Urinary bladder (tissue), 3 donors: ENCODE measurements at regions not wholly inside any gene's neighbourhood (a gene's known extent, or its start where the extent isn't known, plus 50 kb on each side); places are given as distances from the start of the nearest gene placed in this dataset.

Source experiments
- DNase-seq: peaks from one replicate; pipeline ENCODE4 v3.0.0-alpha.2; 2015; ENCODE audit errors: extremely low spot score
- H3K27ac ChIP-seq: one replicate; pipeline ENCODE4 v1.5.1; 2013; ENCODE audit warnings: low read depth, mild to moderate bottlenecking, moderate library complexity
- H3K36me3 ChIP-seq: one replicate; pipeline ENCODE4 v1.6.1; 2013; ENCODE audit warnings: mild to moderate bottlenecking, moderate library complexity; ENCODE audit not compliant: insufficient read depth
- H3K4me1 ChIP-seq: one replicate; pipeline ENCODE4 v1.6.1; 2013; ENCODE audit warnings: mild to moderate bottlenecking, moderate library complexity; ENCODE audit not compliant: insufficient read depth
- H3K4me3 ChIP-seq: one replicate; pipeline ENCODE4 v1.5.1; 2013; ENCODE audit warnings: low read depth, low read length
- WGBS: extraction: QIAGEN DNeasy Blood & Tissue Kit; methylation state at CpG from one replicate; pipeline ENCODE4 v1.1.7; 2013; 5-methylcytosine and 5-hydroxymethylcytosine counted together
- donor health status: healthy with polysubstance abuse.
- donor health status: healthy.

GRCh38 chr14:24744641-24745040 is 110.7 kb upstream of the GZMB start:
- Histone ChIP-seq H3K4me3 (no peak overlapping the region), H3K27ac (no peak overlapping the region), H3K4me1 (no peaks in the 10 kb centered on the region), H3K36me3 (no peaks in the 10 kb centered on the region)
- DNase-seq, result no peak
- 74% methylated on average over 2 of the region's 2 CpGs for WGBS

GRCh38 chr14:24741871-24742270 is 107.9 kb upstream of the GZMB start:
- no peak for DNase-seq
- 74% methylated on average over 2 of the region's 2 CpGs for WGBS
- Histone ChIP-seq H3K27ac (no peak overlapping the region), H3K4me1 (no peaks in the 10 kb centered on the region), H3K4me3 (no peak overlapping the region), H3K36me3 (no peaks in the 10 kb centered on the region)

GRCh38 chr14:24735984-24736630 is 102.1 kb upstream of the GZMB start:
- 0% methylated on average over 1 of the region's 1 CpG for WGBS
- Histone ChIP-seq H3K27ac (no peak overlapping the region), H3K4me3 (no peak overlapping the region), H3K4me1 (no peaks in the 10 kb centered on the region), H3K36me3 (no peaks in the 10 kb centered on the region)
- DNase-seq, result no peak

DNA sequence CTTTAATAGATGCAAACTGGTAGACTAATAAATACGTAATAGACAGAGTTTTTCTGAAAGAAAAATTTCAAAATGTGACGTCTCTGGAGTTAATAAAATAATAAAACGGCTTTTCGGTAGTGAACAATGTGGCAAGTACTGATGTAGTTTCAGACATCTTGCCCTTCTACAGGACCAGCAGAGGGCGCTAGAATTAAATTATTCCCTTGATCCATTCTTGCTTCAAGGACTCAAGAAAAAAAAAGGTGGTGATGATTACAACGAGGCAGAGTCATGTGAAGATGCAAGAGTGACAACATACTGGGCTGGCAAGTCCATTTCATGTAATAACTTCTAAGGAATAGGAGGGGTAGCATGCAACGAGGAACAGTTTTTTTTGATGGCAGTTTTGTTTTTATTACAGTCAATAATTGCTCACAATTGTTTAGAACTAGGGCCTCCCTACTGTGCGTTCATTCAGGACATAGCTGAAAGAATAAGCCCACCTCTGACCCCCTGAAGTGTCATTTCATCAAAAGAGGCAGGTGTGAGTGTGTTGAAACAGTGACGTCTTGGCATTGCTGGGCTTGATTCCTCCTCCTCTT is 101.0 kb upstream of the GZMB start:
- no peak overlapping the region for H3K27ac ChIP-seq
- 35% methylated on average over 9 of the region's 9 CpGs for WGBS
- H3K36me3 ChIP-seq, result no peaks in the 10 kb centered on the region
- H3K4me3 ChIP-seq, result no peak overlapping the region
- H3K4me1 ChIP-seq, result no peaks in the 10 kb centered on the region
- DNase-seq, result peak; percentile 25

DNA sequence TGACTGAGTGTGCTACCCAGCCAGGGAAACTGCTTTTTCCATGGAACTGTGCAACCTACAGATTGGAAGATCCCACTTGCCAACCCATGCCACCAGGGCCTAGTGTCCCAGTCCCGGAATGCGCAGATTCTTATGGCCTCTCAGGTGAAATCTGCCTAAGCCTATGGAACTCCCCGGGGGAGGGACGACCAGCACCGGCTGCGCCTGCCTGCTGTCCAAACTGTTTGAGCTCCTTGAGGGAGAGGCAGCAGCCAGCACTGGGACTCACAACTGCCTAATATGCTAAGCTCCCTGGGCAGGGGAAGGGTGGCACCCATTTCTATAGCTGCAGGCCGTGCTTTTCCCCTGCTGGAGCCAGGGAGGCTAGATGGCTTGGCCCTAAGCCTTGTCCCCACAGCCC is 92.5 kb upstream of the GZMB start:
- no peak for DNase-seq
- H3K36me3 ChIP-seq, result no peaks in the 10 kb centered on the region
- WGBS, result 85% methylated on average over 7 of the region's 7 CpGs
- H3K27ac ChIP-seq, result no peak overlapping the region
- H3K4me3 ChIP-seq, result no peak overlapping the region
- H3K4me1 ChIP-seq, result no peaks in the 10 kb centered on the region

DNA sequence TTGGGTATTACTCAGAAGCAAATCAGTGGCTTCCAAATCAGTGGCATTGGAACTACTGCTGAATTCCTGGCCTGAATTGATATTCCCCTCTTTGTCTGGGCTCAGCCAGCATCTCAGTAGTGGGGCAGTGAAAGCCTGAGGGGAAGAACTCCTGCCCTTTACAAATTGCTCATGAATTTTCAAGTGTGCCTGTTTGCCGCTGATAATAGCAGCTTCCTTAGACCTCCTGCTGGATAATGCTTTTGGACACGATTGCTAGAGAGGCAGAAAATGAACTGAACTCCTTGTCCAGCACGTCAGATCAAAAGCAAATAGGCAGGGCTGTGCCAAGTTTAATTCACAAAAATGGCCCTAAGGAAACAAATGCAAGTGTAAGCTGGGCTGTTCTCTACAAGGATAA is 91.3 kb upstream of the GZMB start:
- Histone ChIP-seq H3K36me3 (no peaks in the 10 kb centered on the region), H3K4me1 (no peaks in the 10 kb centered on the region), H3K27ac (no peak overlapping the region), H3K4me3 (no peak overlapping the region)
- DNase-seq, result no peak
- WGBS, result 56% methylated on average over 3 of the region's 3 CpGs

DNA sequence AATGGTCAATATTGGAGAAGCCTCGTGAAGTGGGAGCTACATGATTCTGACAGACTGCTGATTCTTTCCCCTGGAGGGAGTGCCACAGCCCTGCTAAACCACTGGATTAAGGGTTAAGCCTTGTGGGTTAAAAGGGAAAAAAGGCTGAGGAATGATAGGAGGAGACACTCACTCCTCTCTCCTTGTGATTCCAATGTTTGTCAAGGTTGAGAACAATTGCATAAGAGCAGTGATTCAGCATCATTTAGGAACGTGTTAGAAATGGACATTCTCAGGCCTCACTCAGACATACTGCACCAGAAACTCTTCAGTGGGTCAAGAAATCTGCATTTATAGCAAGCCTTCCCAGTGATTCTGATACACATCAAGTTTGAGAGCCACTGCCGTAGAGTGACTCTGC is 87.8 kb upstream of the GZMB start:
- WGBS, result 68% methylated on average over 3 of the region's 3 CpGs
- DNase-seq, result no peak

DNA sequence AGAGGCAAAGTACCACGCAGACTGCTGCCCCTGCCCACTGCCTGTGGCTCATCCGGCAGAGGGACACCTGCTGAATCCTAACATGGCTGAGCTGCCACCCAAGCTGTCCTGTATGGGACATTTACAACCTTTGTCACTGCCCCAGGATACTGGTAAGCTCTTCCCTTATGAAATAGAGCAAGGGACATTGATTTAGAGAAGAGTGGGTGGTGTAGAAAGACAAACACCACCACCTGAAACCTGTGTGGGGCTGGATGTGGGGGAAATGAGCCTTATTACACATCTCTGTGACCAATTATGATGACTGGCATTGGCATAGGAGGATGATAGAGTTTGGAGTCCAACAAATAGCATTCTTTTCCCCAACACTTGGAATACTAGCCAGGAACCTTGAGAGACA is 81.2 kb upstream of the GZMB start:
- DNase-seq, result no peak
- no peak overlapping the region for H3K27ac ChIP-seq
- H3K4me3 ChIP-seq, result no peak overlapping the region
- no peaks in the 10 kb centered on the region for H3K4me1 ChIP-seq
- H3K36me3 ChIP-seq, result no peaks in the 10 kb centered on the region
- 95% methylated on average over 2 of the region's 2 CpGs for WGBS

More for the DNA sequence above, 87.8 kb upstream of the GZMB start:
- Histone ChIP-seq H3K27ac (no peak overlapping the region), H3K4me3 (no peak overlapping the region), H3K4me1 (no peaks in the 10 kb centered on the region), H3K36me3 (no peaks in the 10 kb centered on the region)

GRCh38 chr14:24713404-24713803 is 79.4 kb upstream of the GZMB start:
- Histone ChIP-seq H3K4me3 (no peak overlapping the region), H3K27ac (no peak overlapping the region), H3K36me3 (no peaks in the 10 kb centered on the region), H3K4me1 (no peaks in the 10 kb centered on the region)
- 93% methylated on average over 4 of the region's 4 CpGs for WGBS
- DNase-seq, result no peak

DNA sequence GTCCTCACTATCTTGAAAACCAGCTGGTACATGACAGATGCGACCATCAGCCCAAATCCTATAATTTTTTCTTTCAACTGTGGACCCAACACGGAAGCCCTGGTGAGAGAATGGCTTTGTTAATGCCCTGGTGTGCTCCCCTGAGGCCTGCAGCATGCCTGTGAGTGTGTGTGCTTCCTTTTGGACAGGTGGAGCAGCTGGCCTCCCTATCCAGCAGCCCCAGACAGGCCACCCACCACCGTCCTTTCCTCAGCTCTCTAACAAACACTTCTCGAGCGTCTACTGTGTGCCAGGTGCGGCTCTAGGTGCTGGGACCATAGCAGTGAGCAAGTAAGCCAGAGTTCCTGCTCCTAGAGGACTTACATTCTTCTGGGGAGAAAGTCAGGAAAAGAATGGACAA is 78.9 kb upstream of the GZMB start:
- 87% methylated on average over 6 of the region's 6 CpGs for WGBS
- H3K4me3 ChIP-seq, result no peak overlapping the region
- H3K27ac ChIP-seq, result no peak overlapping the region
- no peaks in the 10 kb centered on the region for H3K4me1 ChIP-seq
- no peaks in the 10 kb centered on the region for H3K36me3 ChIP-seq
- no peak for DNase-seq

GRCh38 chr14:24712374-24712773 is 78.4 kb upstream of the GZMB start:
- Histone ChIP-seq H3K27ac (no peak overlapping the region), H3K4me1 (no peaks in the 10 kb centered on the region), H3K36me3 (no peaks in the 10 kb centered on the region), H3K4me3 (no peak overlapping the region)
- no peak for DNase-seq
- WGBS, result 84% methylated on average over 1 of the region's 1 CpG

- DNase-seq, result peak; percentile 66
- 25% methylated on average over 16 of the region's 16 CpGs for WGBS
- Histone ChIP-seq H3K4me1 (no peaks in the 10 kb centered on the region), H3K4me3 (peak overlapping the region; percentile 13), H3K36me3 (no peaks in the 10 kb centered on the region), H3K27ac (no peak overlapping the region)
Measured at GRCh38 chr14:24710403-24711112, 76.6 kb upstream of the GZMB start.

GRCh38 chr14:24708684-24709083 is 74.7 kb upstream of the GZMB start:
- H3K27ac ChIP-seq, result no peak overlapping the region
- no peak for DNase-seq
- no peaks in the 10 kb centered on the region for H3K36me3 ChIP-seq
- no peaks in the 10 kb centered on the region for H3K4me1 ChIP-seq
- no peak overlapping the region for H3K4me3 ChIP-seq
- WGBS, result 84% methylated on average over 3 of the region's 3 CpGs

- no peaks in the 10 kb centered on the region for H3K4me1 ChIP-seq
- no peak overlapping the region for H3K4me3 ChIP-seq
- no peak overlapping the region for H3K27ac ChIP-seq
- no peaks in the 10 kb centered on the region for H3K36me3 ChIP-seq
- no peak for DNase-seq
- WGBS, result 89% methylated on average over 3 of the region's 3 CpGs
Measured at GRCh38 chr14:24706351-24706750, 72.4 kb upstream of the GZMB start.
